K562 (cell line): ENCODE measurements at regions not wholly inside any gene's neighbourhood (a gene's known extent, or its start where the extent isn't known, plus 50 kb on each side); places are given as distances from the start of the nearest gene placed in this dataset.

Experiments used
- ATAC-seq: fragments of 200-7000 bp; cut with Tn5 transposase; 3 replicates; pipeline ENCODE4 v1.9.1; 2020; ENCODE audit warnings: moderate library complexity
- BruUV-seq: library from RNA; stranded (reverse); fragments of 400-500 nt; replicated peaks from 2 replicates; lab custom pipeline; 2021; lab: Mats Ljungman, UMichigan
- CTCF ChIA-PET: fragments of 300-600 bp; formaldehyde crosslinking; extraction: SDS; loops from one replicate; lab custom pipeline; 2021; ENCODE audit warnings: low intra/inter-chr PET ratio; lab: Yijun Ruan, JAX
- POLR2A ChIA-PET: fragments of 300-600, 350-650 bp; sonication (Branson Sonifier 250); formaldehyde crosslinking; extraction: SDS; loops from one replicate; lab custom pipeline; 2021; ENCODE audit warnings: antibody characterized with exemption, inconsistent platforms; lab: Yijun Ruan, JAX
- DNase-seq, 4 experiments: peaks; one replicate each; pipeline versions ENCODE4 v3.0.0 to v3.0.0-alpha.2; 2011 to 2018; ENCODE audit warnings: low spot score in 3 of 4, mixed read lengths in 3 of 4; ENCODE audit errors: extremely low read depth in 1 of 4
- FAIRE-seq: peaks from 2 replicates; lab custom pipeline; 2011; peaks lifted over from hg19 to GRCh38; lab: Jason Lieb, UNC
- H2AFZ ChIP-seq: 2 replicates; pipeline ENCODE4 v1.6.0; 2011; ENCODE audit warnings: low read depth, low read length, control low read depth, inconsistent platforms
- H3K27ac ChIP-seq: fragments of 200-600 bp; 3 replicates; pipeline ENCODE4 v1.8.0; 2011; ENCODE audit warnings: low read depth, mild to moderate bottlenecking, control low read depth, inconsistent platforms, low read length, moderate library complexity, mixed read lengths; ENCODE audit errors: extremely low read depth
- H3K27me3 ChIP-seq, 2 experiments: fragments of 300-600 bp in 1 of 2; 2 replicates in 1 of 2; 3 replicates in 1 of 2; pipeline versions ENCODE4 v1.6.0 to v1.8.0; 2011; ENCODE audit warnings: inconsistent platforms in 2 of 2, low read length in 2 of 2, mild to moderate bottlenecking in 1 of 2, mixed read lengths in 1 of 2, moderate library complexity in 1 of 2; ENCODE audit not compliant: control insufficient read depth in 2 of 2, insufficient read depth in 2 of 2
- H3K36me3 ChIP-seq: fragments of 300-600 bp; 3 replicates; pipeline ENCODE4 v1.8.0; 2011; ENCODE audit warnings: mild to moderate bottlenecking, low read length, inconsistent platforms; ENCODE audit not compliant: control insufficient read depth, insufficient read depth
- H3K4me1 ChIP-seq, 2 experiments: fragments of 200-600 bp in 1 of 2; replicated peaks in 1 of 2; 2 replicates in 1 of 2; 3 replicates in 1 of 2; pipeline versions ENCODE4 v1.5.1 to v1.8.0; 2011; ENCODE audit warnings: inconsistent platforms in 2 of 2, low read length in 2 of 2, mild to moderate bottlenecking in 1 of 2, mixed read lengths in 1 of 2, moderate library complexity in 1 of 2; ENCODE audit not compliant: control insufficient read depth in 2 of 2, insufficient read depth in 2 of 2
- H3K4me2 ChIP-seq: 2 replicates; pipeline ENCODE4 v1.6.1; 2011; ENCODE audit warnings: low read length, control low read depth, inconsistent platforms, mixed read lengths; ENCODE audit not compliant: insufficient read depth
- H3K4me3 ChIP-seq: fragments of 200-600 bp; sonication (generic), shearing (Covaris generic); 2 replicates; pipeline ENCODE4 v1.5.1; 2016; ENCODE audit warnings: control low read depth, inconsistent platforms
- H3K79me2 ChIP-seq: fragments of 200-600 bp; 3 replicates; pipeline ENCODE4 v1.8.0; 2011; ENCODE audit warnings: low read length, inconsistent platforms; ENCODE audit not compliant: control insufficient read depth, insufficient read depth
- H3K9ac ChIP-seq, 2 experiments: 2 replicates each; pipeline versions ENCODE4 v1.6.0 to v1.6.1; 2011; ENCODE audit warnings: low read depth in 2 of 2, low read length in 2 of 2, control low read depth in 1 of 2, inconsistent platforms in 1 of 2, mild to moderate bottlenecking in 1 of 2, mixed read lengths in 1 of 2; ENCODE audit not compliant: insufficient read depth in 1 of 2
- H3K9me1 ChIP-seq: one replicate; pipeline ENCODE4 v1.6.0; 2011; ENCODE audit warnings: inconsistent platforms, mild to moderate bottlenecking, low read length, moderate library complexity; ENCODE audit not compliant: control insufficient read depth, insufficient read depth
- H3K9me3 ChIP-seq: replicated peaks from 2 replicates; pipeline ENCODE4 v1.5.1; 2011; ENCODE audit warnings: low read depth, low read length, inconsistent platforms; ENCODE audit not compliant: control insufficient read depth, insufficient read depth
- H4K20me1 ChIP-seq: replicated peaks from 2 replicates; pipeline ENCODE4 v1.6.1; 2011; ENCODE audit warnings: low read length, inconsistent platforms, mixed read lengths; ENCODE audit not compliant: control insufficient read depth, insufficient read depth
- ATF7 ChIP-seq: fragments of 450-650 bp; IDR thresholded peaks from 2 replicates; pipeline ENCODE4 v1.7.1; 2014; ENCODE audit warnings: mild to moderate bottlenecking, moderate library complexity
- DPF2 ChIP-seq: fragments of 450-650 bp; IDR thresholded peaks from 2 replicates; pipeline ENCODE4 v1.6.1; 2016
- HMGN3 ChIP-seq: IDR thresholded peaks from 2 replicates; pipeline ENCODE4 v1.6.1; 2011; ENCODE audit warnings: borderline replicate concordance, low read depth, mild to moderate bottlenecking, mixed read lengths, low read length; ENCODE audit not compliant: insufficient read length; ENCODE audit errors: extremely low read depth
- ID3 ChIP-seq, 2 experiments: fragments of 250-450 bp in 1 of 2; fragments of 450-650 bp in 1 of 2; sonication (Bioruptor Pico) in 1 of 2; IDR thresholded peaks; 2 replicates each; pipeline versions ENCODE4 v1.6.1 to v1.8.0; 2016 to 2021; ENCODE audit warnings: mild to moderate bottlenecking in 2 of 2, moderate library complexity in 2 of 2, missing compliant biosample characterization in 1 of 2, missing genetic modification characterization in 1 of 2
- KAT2B ChIP-seq: IDR thresholded peaks from one replicate; pipeline ENCODE4 v1.6.1; 2012; ENCODE audit warnings: low read depth, mild to moderate bottlenecking, control low read depth, inconsistent platforms, low read length, moderate library complexity
- MYBL2 ChIP-seq, 2 experiments: fragments of 450-650 bp in 1 of 2; sonication (generic) in 1 of 2; formaldehyde crosslinking in 1 of 2; IDR thresholded peaks; 2 replicates each; pipeline versions ENCODE4 v1.6.1 to v1.8.1; 2017 to 2022; ENCODE audit warnings: borderline replicate concordance in 1 of 2, inconsistent platforms in 1 of 2, low read depth in 1 of 2, mild to moderate bottlenecking in 1 of 2, missing genetic modification reagents in 1 of 2, moderate library complexity in 1 of 2
- NR2F6 ChIP-seq: fragments of 450-650 bp; formaldehyde crosslinking; IDR thresholded peaks from 2 replicates; pipeline ENCODE4 v1.4.0; 2020; ENCODE audit warnings: mild to moderate bottlenecking
- PRMT5 ChIP-seq: sonication (generic); formaldehyde crosslinking; IDR thresholded peaks from 2 replicates; pipeline ENCODE4 v1.5.0; 2020; ENCODE audit warnings: missing genetic modification reagents
- SRSF3 ChIP-seq: fragments of 200-400 bp; formaldehyde crosslinking; IDR thresholded peaks from 2 replicates; pipeline ENCODE4 v1.6.1; 2016; ENCODE audit warnings: mild to moderate bottlenecking, low read length, moderate library complexity; ENCODE audit not compliant: insufficient read depth
- YY1 ChIP-seq, 3 experiments: IDR thresholded peaks; 2 replicates each; pipeline ENCODE4 v1.6.1; 2011; ENCODE audit warnings: low read length in 2 of 3, mild to moderate bottlenecking in 2 of 3, moderate library complexity in 2 of 3, borderline replicate concordance in 1 of 3, control low read depth in 1 of 3, low read depth in 1 of 3; ENCODE audit not compliant: insufficient read depth in 3 of 3, insufficient replicate concordance in 2 of 3, control insufficient read depth in 1 of 3, insufficient read length in 1 of 3; ENCODE audit errors: extremely low read depth in 1 of 3
- ZFP1 ChIP-seq: fragments of 450-650 bp; formaldehyde crosslinking; IDR thresholded peaks from 2 replicates; pipeline ENCODE4 v1.4.0; 2020; ENCODE audit warnings: mild to moderate bottlenecking, mixed read lengths
- in situ Hi-C: fragments of 300-500 bp; cut with MboI; formaldehyde crosslinking; loops from 4 replicates; pipeline ENCODE4 v1.15.0; 2018; ENCODE audit warnings: inconsistent platforms, mixed read lengths
- intact Hi-C: fragments of 100-400 bp; cut with micrococcal nuclease; formaldehyde crosslinking; loops from 2 replicates; pipeline ENCODE4 v1.14.2; 2022

- H3K27me3 ChIP-seq: no peaks in the 10 kb centered on the region
- intact Hi-C loops (no loop called here), in situ Hi-C loops (no loop called here)
- ChIA-PET CTCF (no interaction called here), POLR2A (no interaction called here)
- no peak for TF ChIP-seq ID3 (CRISPR knock-in tag; IDR thresholded peaks at IDR 0.05)
- TF ChIP-seq ID3 (tag; IDR thresholded peaks at IDR 0.05): no peak
- no peak for TF ChIP-seq SRSF3
- no peak for TF ChIP-seq HMGN3
- TF ChIP-seq YY1 (IDR thresholded peaks at IDR 0.05; ENCODE audit: borderline replicate concordance in 1 of 3, control insufficient read depth in 1 of 3, extremely low read depth in 1 of 3, insufficient read depth in 3 of 3, insufficient read length in 1 of 3, insufficient replicate concordance in 2 of 3, low read depth in 1 of 3, low read length in 2 of 3): no peak
- TF ChIP-seq ATF7: no peak
- no peak for TF ChIP-seq PRMT5 (CRISPR knock-in tag)
- TF ChIP-seq ZFP1: no peak
- TF ChIP-seq DPF2: no peak
- no peak for TF ChIP-seq MYBL2 (IDR thresholded peaks at IDR 0.05; ENCODE audit: low read depth)
- TF ChIP-seq MYBL2 (CRISPR knock-in tag; IDR thresholded peaks at IDR 0.05; ENCODE audit: borderline replicate concordance): no peak
- TF ChIP-seq NR2F6 (CRISPR knock-in tag): no peak
- TF ChIP-seq KAT2B: no peak
- no peak overlapping the region for H3K9ac ChIP-seq
- H3K36me3 ChIP-seq: no peaks in the 10 kb centered on the region
- H3K79me2 ChIP-seq: no peaks in the 10 kb centered on the region
- no peak overlapping the region for H3K4me3 ChIP-seq
- ATAC-seq (no peak), DNase-seq (no peak), FAIRE-seq (no peak)
- no peaks in the 10 kb centered on the region for H3K9me1 ChIP-seq
- H4K20me1 ChIP-seq: no peaks in the 10 kb centered on the region
- no TSS peak for BruUV-seq
- no peaks in the 10 kb centered on the region for H3K4me1 ChIP-seq
- H2AFZ ChIP-seq: no peak overlapping the region
- H3K27ac ChIP-seq: no peak overlapping the region
- no peaks in the 10 kb centered on the region for H3K9me3 ChIP-seq
- H3K4me2 ChIP-seq: no peak overlapping the region
Observed at GRCh38 chr13:64488731-64489130, 2741.4 kb downstream of the PCDH9 start.
